K562 (cell line): ENCODE measurements at regions not wholly inside any gene's neighbourhood (a gene's known extent, or its start where the extent isn't known, plus 50 kb on each side); places are given as distances from the start of the nearest gene placed in this dataset.

Experiments used
- ATAC-seq: fragments of 200-7000 bp; cut with Tn5 transposase; 3 replicates; pipeline ENCODE4 v1.9.1; 2020; ENCODE audit warnings: moderate library complexity
- BruUV-seq: library from RNA; stranded (reverse); fragments of 400-500 nt; replicated peaks from 2 replicates; lab custom pipeline; 2021; lab: Mats Ljungman, UMichigan
- CTCF ChIA-PET: fragments of 300-600 bp; formaldehyde crosslinking; extraction: SDS; loops from one replicate; lab custom pipeline; 2021; ENCODE audit warnings: low intra/inter-chr PET ratio; lab: Yijun Ruan, JAX
- POLR2A ChIA-PET: fragments of 300-600, 350-650 bp; sonication (Branson Sonifier 250); formaldehyde crosslinking; extraction: SDS; loops from one replicate; lab custom pipeline; 2021; ENCODE audit warnings: antibody characterized with exemption, inconsistent platforms; lab: Yijun Ruan, JAX
- DNase-seq, 4 experiments: peaks; one replicate each; pipeline versions ENCODE4 v3.0.0 to v3.0.0-alpha.2; 2011 to 2018; ENCODE audit warnings: low spot score in 3 of 4, mixed read lengths in 3 of 4; ENCODE audit errors: extremely low read depth in 1 of 4
- FAIRE-seq: peaks from 2 replicates; lab custom pipeline; 2011; peaks lifted over from hg19 to GRCh38; lab: Jason Lieb, UNC
- H2AFZ ChIP-seq: 2 replicates; pipeline ENCODE4 v1.6.0; 2011; ENCODE audit warnings: low read depth, low read length, control low read depth, inconsistent platforms
- H3K27ac ChIP-seq: fragments of 200-600 bp; 3 replicates; pipeline ENCODE4 v1.8.0; 2011; ENCODE audit warnings: low read depth, mild to moderate bottlenecking, control low read depth, inconsistent platforms, low read length, moderate library complexity, mixed read lengths; ENCODE audit errors: extremely low read depth
- H3K27me3 ChIP-seq, 2 experiments: fragments of 300-600 bp in 1 of 2; 2 replicates in 1 of 2; 3 replicates in 1 of 2; pipeline versions ENCODE4 v1.6.0 to v1.8.0; 2011; ENCODE audit warnings: inconsistent platforms in 2 of 2, low read length in 2 of 2, mild to moderate bottlenecking in 1 of 2, mixed read lengths in 1 of 2, moderate library complexity in 1 of 2; ENCODE audit not compliant: control insufficient read depth in 2 of 2, insufficient read depth in 2 of 2
- H3K36me3 ChIP-seq: fragments of 300-600 bp; 3 replicates; pipeline ENCODE4 v1.8.0; 2011; ENCODE audit warnings: mild to moderate bottlenecking, low read length, inconsistent platforms; ENCODE audit not compliant: control insufficient read depth, insufficient read depth
- H3K4me1 ChIP-seq, 2 experiments: fragments of 200-600 bp in 1 of 2; replicated peaks in 1 of 2; 2 replicates in 1 of 2; 3 replicates in 1 of 2; pipeline versions ENCODE4 v1.5.1 to v1.8.0; 2011; ENCODE audit warnings: inconsistent platforms in 2 of 2, low read length in 2 of 2, mild to moderate bottlenecking in 1 of 2, mixed read lengths in 1 of 2, moderate library complexity in 1 of 2; ENCODE audit not compliant: control insufficient read depth in 2 of 2, insufficient read depth in 2 of 2
- H3K4me2 ChIP-seq: 2 replicates; pipeline ENCODE4 v1.6.1; 2011; ENCODE audit warnings: low read length, control low read depth, inconsistent platforms, mixed read lengths; ENCODE audit not compliant: insufficient read depth
- H3K4me3 ChIP-seq: fragments of 200-600 bp; sonication (generic), shearing (Covaris generic); 2 replicates; pipeline ENCODE4 v1.5.1; 2016; ENCODE audit warnings: control low read depth, inconsistent platforms
- H3K79me2 ChIP-seq: fragments of 200-600 bp; 3 replicates; pipeline ENCODE4 v1.8.0; 2011; ENCODE audit warnings: low read length, inconsistent platforms; ENCODE audit not compliant: control insufficient read depth, insufficient read depth
- H3K9ac ChIP-seq, 2 experiments: 2 replicates each; pipeline versions ENCODE4 v1.6.0 to v1.6.1; 2011; ENCODE audit warnings: low read depth in 2 of 2, low read length in 2 of 2, control low read depth in 1 of 2, inconsistent platforms in 1 of 2, mild to moderate bottlenecking in 1 of 2, mixed read lengths in 1 of 2; ENCODE audit not compliant: insufficient read depth in 1 of 2
- H3K9me1 ChIP-seq: one replicate; pipeline ENCODE4 v1.6.0; 2011; ENCODE audit warnings: inconsistent platforms, mild to moderate bottlenecking, low read length, moderate library complexity; ENCODE audit not compliant: control insufficient read depth, insufficient read depth
- H3K9me3 ChIP-seq: replicated peaks from 2 replicates; pipeline ENCODE4 v1.5.1; 2011; ENCODE audit warnings: low read depth, low read length, inconsistent platforms; ENCODE audit not compliant: control insufficient read depth, insufficient read depth
- H4K20me1 ChIP-seq: replicated peaks from 2 replicates; pipeline ENCODE4 v1.6.1; 2011; ENCODE audit warnings: low read length, inconsistent platforms, mixed read lengths; ENCODE audit not compliant: control insufficient read depth, insufficient read depth
- CREB3L1 ChIP-seq: fragments of 450-650 bp; IDR thresholded peaks from 2 replicates; pipeline ENCODE4 v1.6.1; 2014; ENCODE audit warnings: low read depth, mild to moderate bottlenecking, moderate library complexity, borderline replicate concordance
- HBP1 ChIP-seq: fragments of 450-650 bp; formaldehyde crosslinking; IDR thresholded peaks from 2 replicates; pipeline ENCODE4 v1.4.0; 2022; ENCODE audit warnings: missing genetic modification characterization
- KAT8 ChIP-seq: fragments of 450-650 bp; IDR thresholded peaks from 2 replicates; pipeline ENCODE4 v1.6.1; 2016; ENCODE audit warnings: low read depth, mild to moderate bottlenecking
- NFE2L1 ChIP-seq: fragments of 450-650 bp; IDR thresholded peaks from 2 replicates; pipeline ENCODE4 v1.6.1; 2016; ENCODE audit warnings: missing genetic modification characterization, low read depth, mild to moderate bottlenecking, missing compliant biosample characterization, moderate library complexity, borderline replicate concordance
- NR1H2 ChIP-seq: sonication (generic); formaldehyde crosslinking; IDR thresholded peaks from 2 replicates; pipeline ENCODE4 v1.4.0; 2020; ENCODE audit warnings: mild to moderate bottlenecking, missing genetic modification reagents
- POLR3G ChIP-seq: IDR thresholded peaks from 2 replicates; pipeline ENCODE4 v1.6.1; 2011; ENCODE audit not compliant: insufficient read length, insufficient replicate concordance; ENCODE audit errors: extremely low read depth
- RBM22 ChIP-seq: fragments of 200-400 bp; formaldehyde crosslinking; IDR thresholded peaks from 2 replicates; pipeline ENCODE4 v1.6.1; 2018; ENCODE audit warnings: low read length, low read depth; ENCODE audit not compliant: poor library complexity, severe bottlenecking
- SIX5 ChIP-seq, 2 experiments: IDR thresholded peaks; 2 replicates each; pipeline ENCODE4 v1.6.1; 2011; ENCODE audit warnings: low read length in 2 of 2, borderline replicate concordance in 1 of 2, low read depth in 1 of 2, mild to moderate bottlenecking in 1 of 2, moderate library complexity in 1 of 2; ENCODE audit not compliant: insufficient read depth in 1 of 2
- TAF7 ChIP-seq: fragments of 450-650 bp; IDR thresholded peaks from 2 replicates; pipeline ENCODE4 v1.6.1; 2016; ENCODE audit warnings: missing genetic modification characterization, missing compliant biosample characterization
- ZNF445 ChIP-seq: fragments of 250-450 bp; sonication (Bioruptor Pico); IDR thresholded peaks from 2 replicates; pipeline ENCODE4 v1.4.0; 2020; ENCODE audit warnings: low read depth, mild to moderate bottlenecking, moderate library complexity
- WGBS: fragments of 100-300 bp; shearing (Covaris generic); methylation state at CpG from one replicate; pipeline ENCODE4 v1.1.6; 2016; ENCODE audit warnings: low coverage, mixed read lengths; ENCODE audit not compliant: insufficient coverage; ENCODE audit errors: missing lambda C conversion rate; 5-methylcytosine and 5-hydroxymethylcytosine counted together
- in situ Hi-C: fragments of 300-500 bp; cut with MboI; formaldehyde crosslinking; loops from 4 replicates; pipeline ENCODE4 v1.15.0; 2018; ENCODE audit warnings: inconsistent platforms, mixed read lengths
- intact Hi-C: fragments of 100-400 bp; cut with micrococcal nuclease; formaldehyde crosslinking; loops from 2 replicates; pipeline ENCODE4 v1.14.2; 2022

GRCh38 chr4:178240891-178241290 is 798.7 kb upstream of the AGA start:
- Histone ChIP-seq H3K9me1 (no peaks in the 10 kb centered on the region), H3K4me3 (no peak overlapping the region), H4K20me1 (no peaks in the 10 kb centered on the region), H3K79me2 (no peaks in the 10 kb centered on the region), H3K4me1 (no peaks in the 10 kb centered on the region), H3K27me3 (no peaks in the 10 kb centered on the region), H3K27ac (no peak overlapping the region), H3K36me3 (no peaks in the 10 kb centered on the region), H3K9ac (no peak overlapping the region), H2AFZ (no peak overlapping the region), H3K4me2 (no peak overlapping the region), H3K9me3 (no peaks in the 10 kb centered on the region)
- in situ Hi-C loops (no loop called here), intact Hi-C loops (no loop called here)
- FAIRE-seq, result no peak
- 0% methylated on average over 7 of the region's 9 CpGs for WGBS
- DNase-seq, result no peak
- no peak for TF ChIP-seq SIX5 (IDR thresholded peaks at IDR 0.05; ENCODE audit: borderline replicate concordance in 1 of 2, insufficient read depth in 1 of 2, low read depth in 1 of 2, low read length in 2 of 2)
- CTCF ChIA-PET, result no interaction called here
- ATAC-seq, result no peak
- POLR2A ChIA-PET, result no interaction called here
- BruUV-seq, result no TSS peak

GRCh38 chr4:178241601-178242118 is 799.4 kb upstream of the AGA start:
- POLR2A ChIA-PET, result no interaction called here
- no peaks in the 10 kb centered on the region for H4K20me1 ChIP-seq
- H3K4me2 ChIP-seq, result no peak overlapping the region
- WGBS, result 6% methylated on average over 3 of the region's 3 CpGs
- CTCF ChIA-PET, result no interaction called here
- H3K4me3 ChIP-seq, result no peak overlapping the region
- H3K9ac ChIP-seq, result no peak overlapping the region
- BruUV-seq, result no TSS peak
- DNase-seq, result no peak
- no peak overlapping the region for H3K27ac ChIP-seq
- H3K27me3 ChIP-seq, result no peaks in the 10 kb centered on the region
- TF ChIP-seq CREB3L1 (no peak), NR1H2 (CRISPR knock-in tag) (no peak), ZNF445 (no peak), POLR3G (no peak), TAF7 (tag) (no peak), HBP1 (CRISPR knock-in tag) (no peak), SIX5 (IDR thresholded peaks at IDR 0.05; ENCODE audit: borderline replicate concordance in 1 of 2, insufficient read depth in 1 of 2, low read depth in 1 of 2, low read length in 2 of 2) (no peak), KAT8 (no peak), RBM22 (no peak), NFE2L1 (tag) (no peak)
- ATAC-seq, result no peak
- no peak for FAIRE-seq
- H3K4me1 ChIP-seq, result no peaks in the 10 kb centered on the region
- intact Hi-C loops (no loop called here), in situ Hi-C loops (no loop called here)
- no peaks in the 10 kb centered on the region for H3K9me1 ChIP-seq
- H2AFZ ChIP-seq, result no peak overlapping the region
- no peaks in the 10 kb centered on the region for H3K36me3 ChIP-seq
- H3K79me2 ChIP-seq, result no peaks in the 10 kb centered on the region
- H3K9me3 ChIP-seq, result no peaks in the 10 kb centered on the region
